ENCODE measurements at regions not wholly inside any gene's neighbourhood (a gene's known extent, or its start where the extent isn't known, plus 50 kb on each side); places are given as distances from the start of the nearest gene placed in this dataset.

DNA sequence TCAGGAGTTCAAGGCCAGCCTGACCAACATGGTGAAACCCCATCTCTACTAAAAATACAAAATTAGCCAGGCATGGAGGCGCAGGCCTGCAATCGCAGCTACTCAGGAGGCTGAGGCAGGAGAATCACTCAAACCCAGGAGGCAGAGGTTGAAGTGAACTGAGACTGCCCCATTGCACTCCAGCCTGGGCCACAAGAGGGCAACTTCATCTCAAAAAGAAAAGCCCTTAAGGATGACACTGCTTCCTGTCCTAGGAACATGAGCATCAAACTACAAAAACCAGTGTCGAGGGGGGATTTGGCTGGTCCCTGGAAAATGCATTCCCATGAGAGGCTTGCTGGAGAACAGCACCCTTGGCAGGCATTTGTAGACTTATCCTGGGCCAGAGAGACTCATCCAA, 449.5 kb upstream of the PSMD7 start:
- DNase-seq (ENCODE audit: insufficient read length, low spot score), result no peak
- no peak for FAIRE-seq

DNA sequence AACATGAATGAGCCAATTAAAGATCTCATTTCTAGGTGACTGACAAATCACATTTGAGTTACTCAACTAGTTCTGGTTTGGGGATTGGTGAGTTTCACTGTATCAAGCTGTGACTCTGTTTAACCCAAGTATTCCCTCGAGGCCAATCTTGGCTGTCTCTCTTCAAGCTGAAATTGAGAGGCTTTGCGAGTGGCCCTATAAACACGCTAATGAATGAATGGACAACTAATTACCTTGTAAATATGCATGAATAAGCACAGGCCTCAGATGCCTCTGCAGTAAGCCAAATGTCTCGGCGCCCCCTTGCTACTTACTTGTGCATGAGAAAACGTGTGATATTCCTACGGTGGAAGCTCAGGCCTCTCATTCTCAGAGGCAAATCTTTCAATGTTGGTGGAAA, 450.3 kb upstream of the PSMD7 start:
- DNase-seq (ENCODE audit: insufficient read length, low spot score) (no peak), FAIRE-seq (no peak)

DNA sequence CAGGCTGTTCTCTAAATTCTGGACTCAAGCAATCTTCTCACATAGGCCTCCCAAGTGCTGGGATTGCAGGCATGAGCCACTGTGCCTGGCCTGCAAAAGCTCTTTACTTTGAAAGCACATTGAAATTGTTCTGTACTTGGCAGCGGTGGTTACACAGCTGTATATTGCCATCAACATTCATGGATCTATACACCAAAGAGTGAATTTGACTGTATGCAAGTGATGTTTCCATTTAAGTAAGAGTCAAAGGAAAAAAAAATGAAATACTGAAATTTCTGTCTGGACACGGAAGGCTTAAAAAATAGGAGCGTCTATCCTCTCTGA, 450.6 kb upstream of the PSMD7 start:
- no peak for FAIRE-seq

DNA sequence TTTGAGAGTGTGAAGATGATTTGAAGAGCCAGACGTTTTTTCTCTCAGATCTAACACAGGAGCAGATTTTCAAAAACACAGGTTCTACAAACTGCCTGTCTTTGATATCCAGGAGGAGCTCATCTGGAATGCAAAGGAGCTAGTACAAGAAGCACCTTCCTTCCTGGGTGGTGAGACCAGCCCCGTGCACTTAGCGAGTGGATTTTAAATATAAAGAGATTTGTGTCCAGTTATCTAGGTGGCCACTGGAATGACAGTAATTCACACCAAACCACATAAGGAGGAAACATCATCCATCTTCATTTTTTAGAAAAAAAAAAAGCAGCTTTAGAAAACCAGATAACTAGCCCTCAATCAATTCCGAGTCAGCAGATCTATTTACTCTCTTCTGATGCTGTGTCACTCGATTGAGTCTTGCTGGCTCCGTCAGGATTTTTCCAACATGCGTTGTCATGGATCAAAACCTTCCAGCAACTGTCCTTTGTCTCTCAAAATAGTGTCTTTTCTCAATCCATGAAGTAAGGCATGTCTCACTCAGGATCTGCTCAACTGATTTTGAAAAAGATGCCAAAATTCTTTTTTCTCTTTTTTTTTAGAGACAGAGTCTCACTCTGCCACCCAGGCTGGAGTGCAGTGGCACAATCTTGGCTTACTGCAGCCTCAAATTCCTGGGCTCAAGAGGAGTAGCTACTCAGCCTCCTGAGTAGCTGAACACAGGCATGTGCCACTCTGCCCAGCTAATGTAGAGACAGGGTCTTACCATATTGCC, 451.2 kb upstream of the PSMD7 start:
- DNase-seq (ENCODE audit: insufficient read length, low spot score) (no peak), FAIRE-seq (no peak)

More for the DNA sequence above, 450.6 kb upstream of the PSMD7 start:
- DNase-seq (ENCODE audit: insufficient read length, low spot score), result no peak

DNA sequence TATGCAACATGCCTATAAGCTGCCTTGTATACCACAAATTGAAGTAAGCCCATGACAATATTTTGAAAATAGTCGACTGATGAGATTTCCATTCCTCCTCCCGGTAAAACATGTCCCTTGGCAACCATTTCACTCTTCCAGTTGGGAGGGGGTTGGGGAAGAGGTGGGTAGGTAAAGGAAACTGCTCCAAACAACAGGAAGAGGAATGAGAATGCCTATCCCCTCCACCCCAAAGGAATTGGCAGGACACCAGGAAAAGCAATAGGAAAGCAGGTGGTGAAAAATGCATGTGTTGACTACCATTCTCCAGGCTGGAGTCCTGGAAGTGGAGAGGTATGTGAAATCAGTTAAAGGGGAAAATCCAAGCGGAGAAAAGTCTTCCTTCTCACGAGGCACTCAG, 455.9 kb upstream of the PSMD7 start:
- DNase-seq (ENCODE audit: insufficient read length, low spot score) (no peak), FAIRE-seq (no peak)

DNA sequence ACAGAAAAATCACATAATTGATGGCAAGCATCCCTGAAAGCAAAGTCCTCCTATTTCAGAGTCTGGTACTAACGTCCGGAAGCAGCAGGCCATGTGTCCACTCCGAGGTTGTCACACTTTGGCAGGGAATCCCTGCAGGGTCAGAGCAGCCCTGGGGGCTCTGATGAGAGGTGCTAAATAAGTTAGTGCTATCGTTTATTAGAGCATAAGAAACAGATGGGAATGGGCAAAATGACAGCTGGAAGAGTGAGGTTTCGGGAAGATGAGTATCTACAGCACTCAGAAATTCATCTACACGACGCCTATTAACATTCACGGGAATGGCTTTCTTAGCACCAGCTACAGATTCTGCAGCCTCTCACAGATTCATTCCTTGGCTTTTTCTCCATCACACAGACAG, 465.4 kb upstream of the PSMD7 start:
- no peak for FAIRE-seq
- DNase-seq (ENCODE audit: insufficient read length, low spot score), result no peak

DNA sequence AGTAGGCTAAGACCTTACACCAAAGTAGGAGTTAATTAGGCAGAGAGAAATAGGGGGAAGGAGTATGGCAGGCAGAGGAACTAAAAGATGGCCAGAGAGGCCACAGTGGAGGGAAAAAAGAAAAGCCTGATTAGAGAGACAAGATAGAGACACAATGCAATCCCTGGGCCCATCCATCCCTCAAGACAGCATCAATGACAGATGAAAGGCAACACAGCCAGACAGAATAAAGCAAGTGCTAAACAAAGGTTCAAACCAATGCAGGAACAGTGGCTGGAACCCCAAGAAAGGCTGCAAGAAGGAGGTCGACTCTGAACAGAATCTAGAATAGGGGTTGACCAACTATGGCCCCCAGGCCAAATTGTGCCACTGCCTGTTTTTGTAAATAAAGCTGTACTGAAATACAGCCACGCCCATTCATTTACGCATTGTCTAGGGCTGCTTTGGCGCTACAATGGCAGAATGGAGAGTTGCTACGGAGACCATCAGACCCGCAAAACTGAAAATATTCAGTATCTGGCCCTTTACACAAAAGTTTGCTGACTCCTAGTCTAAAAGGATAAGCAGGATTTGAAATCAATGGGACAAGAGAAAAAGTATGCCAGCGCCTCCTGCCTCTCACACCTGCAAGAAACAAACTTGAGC, 473.3 kb upstream of the PSMD7 start:
- no peak for DNase-seq (ENCODE audit: insufficient read length, low spot score)
- FAIRE-seq, result no peak

DNA sequence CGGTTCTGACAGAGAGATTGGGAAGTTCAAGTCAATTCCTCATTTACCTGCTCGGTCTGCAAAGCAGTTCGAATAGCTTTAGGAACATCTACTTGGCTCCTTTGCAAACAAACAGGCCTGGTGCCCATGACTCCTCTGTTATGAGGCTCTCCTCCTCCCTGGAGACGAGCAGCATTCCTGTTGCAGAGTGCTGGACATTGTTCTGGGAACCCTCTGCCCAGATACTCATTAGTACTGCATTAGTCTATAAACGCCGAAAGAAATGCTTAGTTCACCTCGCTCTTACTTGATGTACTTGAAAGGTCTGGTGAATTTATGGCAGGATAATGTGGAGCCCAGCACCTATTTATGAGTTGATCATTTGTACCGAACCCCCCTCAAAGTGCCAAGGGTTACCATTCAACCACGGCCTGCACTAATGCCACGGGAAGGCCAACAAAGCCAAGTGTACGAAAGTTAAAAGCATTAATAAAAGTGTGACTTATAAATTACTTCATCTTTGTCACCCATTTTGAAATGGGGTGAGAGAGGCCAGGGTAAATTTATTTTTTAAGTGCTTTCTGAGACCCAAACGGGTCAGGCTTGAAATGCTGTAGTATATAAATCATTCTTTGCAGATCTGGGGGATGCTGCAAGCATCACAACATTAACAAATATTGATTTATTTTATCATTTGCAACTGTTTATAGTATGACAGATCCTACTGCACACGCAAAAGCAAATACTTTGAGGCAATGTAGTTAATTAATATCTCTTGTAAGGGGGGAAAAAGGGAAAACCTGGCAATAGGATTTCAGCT, 478.9 kb upstream of the PSMD7 start:
- DNase-seq (ENCODE audit: insufficient read length, low spot score), result no peak
- no peak for FAIRE-seq

DNA sequence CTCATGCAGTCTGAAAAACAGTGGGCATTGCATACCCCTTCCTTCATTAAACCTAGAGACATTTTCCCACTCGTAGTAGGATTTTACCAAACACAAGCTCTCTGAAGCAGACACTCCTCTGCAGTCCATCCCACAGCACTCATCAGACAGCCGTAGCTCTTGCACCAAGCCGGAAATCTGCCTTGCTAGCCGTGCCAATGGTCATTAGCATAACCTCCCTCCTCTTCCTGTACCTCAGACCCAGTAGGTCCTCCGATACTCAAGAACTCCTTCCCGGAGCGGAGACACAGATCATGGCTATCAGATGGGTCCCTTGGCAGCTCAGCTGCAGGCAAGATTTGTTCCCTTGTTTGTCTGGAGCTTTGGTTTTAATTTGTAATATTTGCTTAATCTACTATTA, 483.1 kb upstream of the PSMD7 start:
- FAIRE-seq, result no peak
- DNase-seq (ENCODE audit: insufficient read length, low spot score), result no peak

DNA sequence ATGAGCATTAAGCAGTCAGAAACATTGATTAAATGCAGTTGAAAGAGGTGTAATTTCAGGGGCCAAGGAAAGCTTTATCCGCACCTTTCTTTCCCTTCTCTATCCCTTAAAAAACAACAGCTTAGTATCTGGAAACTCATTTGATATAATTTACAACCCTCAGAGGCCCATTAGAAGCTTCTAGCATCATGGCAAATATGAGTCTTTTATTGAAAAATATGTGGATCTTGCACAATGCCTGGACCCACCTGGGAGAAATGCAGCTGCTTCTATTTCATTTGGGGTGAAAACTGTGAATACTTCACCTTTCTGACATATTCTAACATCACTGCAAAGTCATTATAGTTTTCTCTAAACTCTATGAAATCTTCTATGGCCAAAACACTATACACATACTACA, 492.2 kb upstream of the PSMD7 start:
- DNase-seq (ENCODE audit: insufficient read length, low spot score) (no peak), FAIRE-seq (no peak)

DNA sequence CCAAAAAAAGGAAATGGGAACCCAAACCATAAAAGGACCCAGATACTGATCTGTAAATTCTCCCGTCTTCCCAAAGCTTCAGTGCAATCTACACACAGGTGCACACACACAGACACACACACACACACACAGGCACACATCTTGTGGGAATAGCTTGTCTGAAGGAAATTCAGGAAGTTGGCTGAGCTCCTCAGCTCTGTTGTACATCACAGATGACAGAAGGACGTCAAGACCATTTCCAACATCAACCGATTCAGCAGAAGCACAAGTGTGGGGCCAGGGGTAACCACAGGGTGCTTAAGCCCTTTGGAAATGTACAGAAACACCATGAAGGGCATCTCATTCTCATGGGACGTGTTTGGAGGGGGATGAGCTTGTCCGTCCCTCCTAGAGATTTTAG, 498.1 kb upstream of the PSMD7 start:
- FAIRE-seq (no peak), DNase-seq (ENCODE audit: insufficient read length, low spot score) (no peak)

DNA sequence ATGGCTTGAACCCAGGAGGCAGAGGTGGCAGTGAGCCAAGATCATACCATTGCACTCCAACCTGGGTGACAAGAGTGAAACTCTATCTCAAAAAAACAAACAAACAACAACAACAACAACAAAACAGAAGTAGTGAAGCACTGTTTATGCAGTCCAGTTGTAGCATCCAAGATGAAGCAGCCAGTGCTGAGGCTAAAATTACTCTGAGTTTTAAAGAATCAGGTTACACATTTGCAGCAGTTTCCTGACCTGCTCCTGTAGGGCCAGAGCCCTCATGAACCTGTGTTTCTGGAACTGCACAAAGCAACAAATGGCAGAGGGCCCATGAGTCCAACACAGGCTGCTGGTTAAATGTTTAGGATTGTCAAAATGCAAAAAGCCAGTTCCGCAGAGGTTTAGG, 499.5 kb upstream of the PSMD7 start:
- FAIRE-seq (no peak), DNase-seq (ENCODE audit: insufficient read length, low spot score) (no peak)

DNA sequence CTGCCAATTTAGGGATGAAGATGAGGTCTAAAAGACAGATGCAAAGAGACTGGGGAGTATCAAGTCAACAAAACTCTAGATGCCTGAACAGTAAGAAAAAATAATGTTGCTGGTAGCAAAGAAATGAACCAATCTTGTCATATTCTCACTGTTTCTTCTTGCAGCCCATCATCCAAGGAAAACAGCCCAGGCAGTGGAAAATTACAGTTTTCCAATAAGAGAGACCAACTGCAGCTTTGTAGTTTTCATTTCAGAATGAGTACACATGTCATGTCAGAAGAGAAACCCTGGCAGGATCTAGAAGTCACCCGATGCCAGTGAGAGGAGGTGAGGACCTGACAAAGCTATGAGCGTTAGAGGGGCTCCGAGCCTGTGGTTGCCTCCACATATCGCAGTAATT, 500.4 kb upstream of the PSMD7 start:
- FAIRE-seq, result no peak
- no peak for DNase-seq (ENCODE audit: insufficient read length, low spot score)

DNA sequence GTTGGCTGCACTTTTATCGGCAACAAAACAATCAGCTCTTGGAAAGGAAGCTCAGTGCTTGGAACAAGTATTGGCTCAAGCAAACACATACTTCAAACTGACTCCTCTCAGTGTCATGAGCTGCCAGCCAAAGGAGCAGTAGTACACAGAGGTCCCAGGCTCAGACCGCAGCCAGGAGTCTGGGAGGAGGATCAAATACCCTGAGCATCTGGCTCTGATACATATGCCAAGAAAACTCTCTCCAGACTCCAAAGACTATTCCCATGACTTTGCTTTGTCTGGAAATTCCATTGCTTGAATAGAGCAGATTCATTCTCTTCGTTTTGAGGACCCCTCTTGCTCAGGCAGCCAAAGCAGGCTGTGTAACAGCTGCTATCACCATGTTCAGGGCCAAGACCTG, 501.6 kb upstream of the PSMD7 start:
- DNase-seq (ENCODE audit: insufficient read length, low spot score) (no peak), FAIRE-seq (no peak)

DNA sequence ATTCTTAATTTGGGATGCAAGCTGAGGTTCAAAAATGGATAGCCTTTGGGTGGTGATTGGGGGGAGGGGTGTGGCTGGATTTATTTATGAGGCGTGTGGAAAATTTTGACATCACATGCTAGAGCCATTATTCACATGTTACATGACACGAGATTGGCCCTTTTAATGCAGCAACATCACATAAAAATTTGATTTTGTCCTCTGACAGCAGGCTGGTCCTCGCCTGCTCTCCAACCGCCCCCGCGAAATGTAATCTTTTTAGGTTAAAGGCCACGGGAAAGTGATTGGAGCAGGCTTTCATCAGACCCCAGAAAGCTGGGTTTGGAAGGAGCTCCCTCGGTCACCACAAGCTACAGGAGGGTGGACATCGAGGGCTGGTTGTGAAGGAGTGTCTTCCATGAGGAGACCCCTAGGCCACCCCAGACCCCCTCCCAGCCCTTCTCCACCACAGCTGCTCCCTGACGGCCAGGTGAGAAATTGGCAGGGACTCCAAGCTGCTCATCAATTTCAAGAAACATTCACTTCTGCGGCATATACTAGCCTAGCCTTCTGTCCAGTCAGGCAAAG, 502.7 kb upstream of the PSMD7 start:
- DNase-seq (ENCODE audit: insufficient read length, low spot score) (no peak), FAIRE-seq (no peak)

DNA sequence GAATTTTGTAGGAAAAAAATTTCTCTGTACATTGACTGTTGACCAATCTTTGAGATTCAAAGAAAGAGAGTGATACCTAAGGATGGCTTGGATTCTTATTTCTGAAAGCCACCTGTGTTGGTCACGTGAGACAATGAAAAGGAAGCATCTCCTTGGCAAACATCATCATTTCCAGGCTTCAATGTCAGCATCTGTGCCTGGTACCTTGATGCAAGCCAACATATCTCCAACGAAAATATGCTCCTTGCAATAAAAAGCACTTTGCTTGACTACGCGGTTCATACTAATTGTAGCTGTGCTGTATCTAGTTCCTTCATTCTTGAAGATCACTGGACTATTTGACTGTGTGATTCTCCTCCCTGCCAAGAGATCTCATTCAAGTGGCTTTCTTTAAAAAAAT, 503.4 kb upstream of the PSMD7 start:
- FAIRE-seq, result no peak
- DNase-seq (ENCODE audit: insufficient read length, low spot score), result no peak

DNA sequence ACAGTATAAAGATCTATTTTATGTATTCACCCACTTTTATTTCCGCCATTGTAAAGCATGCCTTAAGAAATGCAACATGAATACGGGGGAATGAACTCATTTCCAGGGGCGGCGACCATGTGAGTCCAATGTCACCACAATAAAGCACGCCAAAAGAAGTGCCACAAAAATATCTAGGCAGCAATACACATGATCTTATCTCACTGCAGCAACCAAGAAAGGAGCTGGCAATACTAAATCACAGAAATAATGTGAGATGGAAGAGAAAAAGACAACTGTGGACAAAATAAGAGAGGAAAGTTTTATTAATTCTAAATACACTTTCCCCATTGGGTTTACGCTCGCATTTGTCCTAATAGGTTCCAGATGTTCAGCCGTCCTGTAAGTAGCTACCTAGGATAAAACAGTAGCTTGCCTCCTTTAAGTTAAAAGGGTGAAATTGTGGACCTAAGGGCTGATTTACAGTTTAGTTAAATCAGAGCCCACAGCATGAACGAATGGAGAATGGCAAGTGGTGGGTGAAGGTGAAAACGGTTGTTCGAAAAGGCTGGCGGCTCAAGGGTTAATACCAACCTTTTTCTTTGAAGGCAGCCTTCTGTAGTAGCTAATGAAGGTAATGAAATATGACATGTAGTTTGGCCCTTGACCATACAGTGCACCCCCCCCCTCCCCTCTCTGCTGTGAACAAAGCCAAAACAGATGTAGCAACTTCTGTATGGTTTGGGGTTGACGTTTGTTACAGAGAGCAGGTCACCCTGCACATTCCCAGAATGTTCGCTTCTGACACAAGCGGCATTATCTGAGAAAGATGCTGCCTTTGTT, 504.2 kb upstream of the PSMD7 start:
- DNase-seq (ENCODE audit: insufficient read length, low spot score) (no peak), FAIRE-seq (no peak)

DNA sequence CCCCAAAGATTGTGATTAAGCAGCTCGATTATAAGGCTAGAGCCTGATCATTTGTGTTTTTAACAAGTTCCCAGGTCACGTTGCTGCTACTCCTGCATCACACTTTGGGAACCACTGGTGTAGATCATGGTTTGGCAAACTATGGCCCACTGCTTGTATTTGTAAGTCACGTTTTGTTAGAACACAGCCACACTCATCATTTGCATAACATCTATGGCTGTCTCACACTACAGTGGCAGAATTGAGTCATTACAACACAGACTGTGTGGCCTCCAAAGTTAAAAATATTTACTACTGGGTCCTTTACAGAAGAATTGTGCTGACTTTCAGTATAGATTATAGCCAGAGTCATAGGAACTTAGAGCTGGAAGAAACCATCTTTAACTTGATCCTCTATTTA, 515.3 kb upstream of the PSMD7 start:
- FAIRE-seq (peak; percentile 72), DNase-seq (ENCODE audit: insufficient read length, low spot score) (no peak)

DNA sequence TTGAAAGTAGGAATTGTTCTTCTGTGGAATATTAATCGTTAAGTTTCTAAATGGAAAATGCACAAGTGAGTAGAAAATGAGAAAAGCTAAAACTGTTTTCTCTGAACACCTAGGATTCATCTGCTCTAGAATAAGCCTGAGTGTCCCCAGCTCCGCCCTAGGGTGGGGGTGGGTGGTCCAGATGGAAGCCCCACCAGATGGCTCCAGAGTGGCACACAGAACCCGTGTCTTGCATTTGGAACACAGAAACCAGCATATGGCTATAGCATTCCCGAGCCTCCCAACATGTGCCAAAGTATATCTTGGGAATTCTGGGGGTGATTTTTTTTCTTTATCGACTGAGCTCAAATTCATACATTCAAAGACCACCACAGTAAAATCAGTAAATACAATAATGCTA, 517.7 kb upstream of the PSMD7 start:
- no peak for FAIRE-seq
- DNase-seq (ENCODE audit: insufficient read length, low spot score), result no peak

DNA sequence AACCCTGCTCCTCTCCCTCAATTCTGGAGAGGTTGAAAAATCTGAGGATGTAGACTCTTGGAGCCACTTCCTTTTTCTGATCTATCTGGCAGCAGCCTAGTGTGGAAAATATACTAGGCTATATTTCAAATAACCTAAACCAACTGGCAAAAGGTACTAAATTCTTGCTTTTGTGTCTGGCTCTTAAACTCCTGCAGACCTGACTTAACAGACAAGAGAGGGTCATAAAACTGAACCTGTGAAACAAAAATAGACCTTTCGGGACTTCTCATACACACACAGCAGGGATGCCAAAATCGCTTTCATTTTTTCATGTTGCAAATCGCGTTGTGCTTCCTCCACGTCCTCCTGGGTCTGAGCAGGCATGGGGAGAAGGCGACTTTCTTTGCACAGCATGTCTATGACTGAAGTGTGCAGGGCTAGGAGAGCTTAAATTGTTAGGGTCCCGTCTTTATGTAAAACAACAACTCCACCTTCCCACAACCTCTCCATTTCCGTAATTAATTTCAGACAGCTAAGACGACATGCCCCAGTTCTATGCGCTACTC, 520.7 kb upstream of the PSMD7 start:
- DNase-seq (ENCODE audit: insufficient read length, low spot score), result no peak
- FAIRE-seq, result no peak
